Progenitor cell of endocrine pancreas (in vitro differentiated cells): ENCODE measurements at regions not wholly inside any gene's neighbourhood (a gene's known extent, or its start where the extent isn't known, plus 50 kb on each side); places are given as distances from the start of the nearest gene placed in this dataset.

ENCODE experiments used
- DNase-seq: peaks from one replicate; pipeline ENCODE4 v3.0.0; 2021; ENCODE audit warnings: low spot score; ENCODE audit not compliant: unreplicated experiment
- H3K27ac Mint-ChIP-seq: 2 replicates; pipeline ENCODE4 v1.8.0; 2021; ENCODE audit warnings: mild to moderate bottlenecking, moderate library complexity, mixed read lengths
- H3K27me3 Mint-ChIP-seq: 2 replicates; pipeline ENCODE4 v1.8.0; 2021; ENCODE audit warnings: mixed read lengths
- H3K36me3 Mint-ChIP-seq: 2 replicates; pipeline ENCODE4 v1.8.0; 2022; ENCODE audit warnings: mixed read lengths; ENCODE audit not compliant: insufficient read depth
- H3K4me1 Mint-ChIP-seq: 2 replicates; pipeline ENCODE4 v1.8.0; 2021; ENCODE audit warnings: low read depth, mixed read lengths
- H3K4me3 Mint-ChIP-seq: 2 replicates; pipeline ENCODE4 v1.8.0; 2021; ENCODE audit warnings: low read depth, mild to moderate bottlenecking, moderate library complexity, mixed read lengths
- H3K9me3 Mint-ChIP-seq: 2 replicates; pipeline ENCODE4 v1.8.0; 2021; ENCODE audit warnings: low read depth, mixed read lengths
- TF ChIP-seq, protein P1 (sequence below): fragments of 200-600 bp; sonication (generic); IDR thresholded peaks from one replicate; pipeline ENCODE4 v1.5.0; 2021; ENCODE audit warnings: antibody characterized with exemption, mild to moderate bottlenecking; ENCODE audit not compliant: unreplicated experiment

DNA sequence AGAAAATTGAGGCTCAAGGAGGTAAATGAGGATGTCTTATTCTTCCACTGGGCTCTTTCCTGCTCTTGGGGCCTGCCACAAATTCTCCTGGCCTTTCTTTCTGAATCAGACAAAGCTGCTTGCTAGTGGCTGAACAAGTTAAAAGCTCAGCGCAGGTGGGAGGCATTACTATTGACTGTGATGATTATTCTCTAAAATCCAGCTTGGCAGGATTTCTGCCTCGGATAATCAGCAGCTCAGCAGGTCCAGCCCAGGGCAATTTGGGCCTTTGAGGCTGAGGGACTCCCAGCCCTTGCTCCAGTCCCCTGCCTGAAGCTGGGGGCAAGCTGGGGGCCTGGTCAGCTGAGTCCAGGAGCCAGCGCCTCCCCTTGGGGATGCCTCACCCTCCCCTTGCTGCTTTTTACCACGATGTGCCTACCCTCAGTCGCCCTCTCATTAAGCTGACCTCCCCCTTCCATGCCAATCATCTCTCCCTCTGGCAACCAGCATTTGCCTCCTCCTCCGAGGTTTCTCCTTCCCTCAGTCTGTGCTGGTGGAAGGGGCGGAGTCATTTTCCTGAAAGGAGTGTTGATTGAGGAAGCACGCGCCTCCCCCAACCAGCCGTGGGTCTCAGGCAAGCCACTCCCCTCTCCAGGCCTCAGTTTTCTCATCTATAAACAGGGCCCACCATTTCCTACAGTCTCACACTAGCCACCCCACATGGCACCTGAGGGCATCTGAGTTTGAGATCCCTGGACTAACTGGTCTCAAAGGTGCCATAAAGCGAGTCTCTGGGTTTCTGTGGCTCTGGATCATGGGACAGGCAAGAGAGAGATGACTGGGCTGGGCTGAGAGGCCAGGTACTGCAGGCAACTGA, 60.6 kb upstream of the PRDM11 start:
- Mint-ChIP-seq H3K4me1 (peaks cover 9% of the 10 kb centered on the region), H3K27ac (no peak overlapping the region), H3K4me3 (no peak overlapping the region), H3K9me3 (peaks cover 3% of the 10 kb centered on the region), H3K36me3 (no peaks in the 10 kb centered on the region), H3K27me3 (peaks cover 20% of the 10 kb centered on the region)
- TF ChIP-seq, protein P1, sequence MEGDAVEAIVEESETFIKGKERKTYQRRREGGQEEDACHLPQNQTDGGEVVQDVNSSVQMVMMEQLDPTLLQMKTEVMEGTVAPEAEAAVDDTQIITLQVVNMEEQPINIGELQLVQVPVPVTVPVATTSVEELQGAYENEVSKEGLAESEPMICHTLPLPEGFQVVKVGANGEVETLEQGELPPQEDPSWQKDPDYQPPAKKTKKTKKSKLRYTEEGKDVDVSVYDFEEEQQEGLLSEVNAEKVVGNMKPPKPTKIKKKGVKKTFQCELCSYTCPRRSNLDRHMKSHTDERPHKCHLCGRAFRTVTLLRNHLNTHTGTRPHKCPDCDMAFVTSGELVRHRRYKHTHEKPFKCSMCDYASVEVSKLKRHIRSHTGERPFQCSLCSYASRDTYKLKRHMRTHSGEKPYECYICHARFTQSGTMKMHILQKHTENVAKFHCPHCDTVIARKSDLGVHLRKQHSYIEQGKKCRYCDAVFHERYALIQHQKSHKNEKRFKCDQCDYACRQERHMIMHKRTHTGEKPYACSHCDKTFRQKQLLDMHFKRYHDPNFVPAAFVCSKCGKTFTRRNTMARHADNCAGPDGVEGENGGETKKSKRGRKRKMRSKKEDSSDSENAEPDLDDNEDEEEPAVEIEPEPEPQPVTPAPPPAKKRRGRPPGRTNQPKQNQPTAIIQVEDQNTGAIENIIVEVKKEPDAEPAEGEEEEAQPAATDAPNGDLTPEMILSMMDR = no peak
- DNase-seq = no peak

DNA sequence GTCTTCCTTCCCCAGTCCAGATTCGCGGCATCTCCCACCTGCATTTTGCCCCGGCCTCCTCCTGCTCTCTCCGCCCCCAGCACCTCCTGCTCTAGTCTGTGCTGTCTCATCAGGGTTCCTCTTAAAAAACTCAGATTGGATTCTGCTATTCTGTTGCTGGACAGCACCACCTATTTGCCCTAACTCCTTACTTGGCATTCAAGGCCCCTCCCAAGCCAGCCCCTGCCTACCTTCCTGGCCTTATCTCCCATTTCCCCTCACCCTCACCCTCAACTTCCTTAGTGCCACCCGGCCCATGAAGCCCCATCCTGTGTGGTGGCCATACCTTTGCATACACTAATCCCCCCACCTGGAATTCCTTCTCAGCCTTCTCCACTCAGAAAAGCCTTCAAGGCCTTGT, 59.9 kb upstream of the PRDM11 start:
- Mint-ChIP-seq H3K9me3 (peaks cover 3% of the 10 kb centered on the region), H3K36me3 (no peaks in the 10 kb centered on the region), H3K27ac (peak overlapping the region; percentile 12), H3K4me1 (peaks cover 11% of the 10 kb centered on the region), H3K4me3 (no peak overlapping the region), H3K27me3 (peaks cover 17% of the 10 kb centered on the region)
- no peak for DNase-seq
- TF ChIP-seq, protein P1 = no peak

DNA sequence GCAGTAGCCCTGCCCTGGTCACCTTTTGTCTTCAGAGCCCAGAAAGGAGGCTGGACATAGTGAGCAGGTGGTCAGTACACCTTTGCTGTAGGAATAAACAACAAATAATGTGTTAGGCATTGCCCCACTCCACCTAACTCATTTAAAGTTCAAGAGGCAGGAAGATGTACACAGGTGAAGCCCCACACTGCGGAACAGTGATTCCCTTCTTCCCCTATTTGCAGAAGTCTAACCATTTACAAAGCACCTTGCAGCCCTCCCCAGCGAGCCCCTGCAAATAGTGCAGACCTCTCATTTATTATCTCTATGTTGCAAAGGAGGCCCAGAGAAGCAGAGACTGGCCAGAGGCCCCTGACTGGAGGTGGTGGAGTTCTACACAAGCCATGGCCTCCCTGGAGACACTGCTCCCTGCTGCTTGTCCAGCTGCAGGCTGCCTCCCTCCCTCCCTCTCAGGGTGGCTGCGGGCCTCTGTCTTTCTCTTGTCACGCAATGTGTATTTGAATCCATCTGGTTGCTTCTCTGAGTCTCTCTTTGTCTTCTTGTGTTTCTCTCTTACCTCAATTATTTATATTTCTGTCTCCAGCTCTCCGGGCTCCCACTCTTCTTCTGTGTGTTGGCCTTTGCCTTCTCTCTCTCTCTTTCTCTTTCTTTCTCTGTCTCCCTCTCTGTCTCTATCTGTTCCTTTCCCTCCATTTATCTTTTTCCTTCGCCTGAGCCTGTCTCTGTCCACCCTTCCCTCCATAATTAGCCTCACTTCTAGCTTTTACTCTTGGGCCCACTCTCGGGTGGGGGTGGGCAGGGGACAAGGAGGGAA, 59.1 kb upstream of the PRDM11 start:
- H3K4me1 Mint-ChIP-seq = peaks cover 14% of the 10 kb centered on the region
- H3K27ac Mint-ChIP-seq = no peak overlapping the region
- TF ChIP-seq, protein P1 = no peak
- H3K4me3 Mint-ChIP-seq = no peak overlapping the region
- peaks cover 13% of the 10 kb centered on the region for H3K27me3 Mint-ChIP-seq
- no peak for DNase-seq
- H3K36me3 Mint-ChIP-seq = no peaks in the 10 kb centered on the region
- peaks cover 3% of the 10 kb centered on the region for H3K9me3 Mint-ChIP-seq

DNA sequence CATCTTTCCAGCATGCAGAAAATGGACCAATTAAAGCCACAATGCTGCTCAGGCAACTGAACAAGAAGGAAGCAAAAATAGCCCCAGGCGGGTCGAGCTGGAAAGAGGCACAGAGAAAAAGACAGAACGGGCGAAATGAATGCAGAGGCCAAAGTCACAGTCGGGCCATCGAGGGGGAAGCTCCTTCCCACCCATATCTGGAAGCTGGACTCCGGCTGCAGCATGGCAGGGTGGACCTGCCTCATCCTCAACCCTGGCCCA, 58.6 kb upstream of the PRDM11 start:
- H3K27ac Mint-ChIP-seq = no peak overlapping the region
- no peak for DNase-seq

DNA sequence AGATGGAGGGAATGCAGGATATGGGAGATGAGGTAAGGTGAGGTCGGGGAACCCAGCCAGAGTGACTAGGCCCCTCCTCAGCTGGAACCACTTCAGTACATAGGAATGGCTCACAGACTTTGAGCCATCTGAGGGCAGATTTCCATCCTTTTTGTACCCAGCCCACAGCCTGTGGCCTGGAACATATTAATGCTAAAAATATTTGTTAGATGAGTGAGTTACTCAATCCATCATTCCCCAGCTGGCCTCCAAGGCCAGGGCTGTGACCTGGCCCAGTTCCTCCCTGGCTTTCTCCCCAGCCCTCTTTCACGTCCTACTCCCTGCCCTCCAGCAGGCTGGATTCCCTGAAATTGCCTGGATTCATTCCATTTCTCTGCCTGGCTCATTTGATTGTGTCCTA, 57.2 kb upstream of the PRDM11 start:
- Mint-ChIP-seq H3K36me3 (no peaks in the 10 kb centered on the region), H3K4me1 (peaks cover 17% of the 10 kb centered on the region), H3K9me3 (no peaks in the 10 kb centered on the region), H3K27me3 (peaks cover 9% of the 10 kb centered on the region), H3K27ac (no peak overlapping the region), H3K4me3 (no peak overlapping the region)
- TF ChIP-seq, protein P1 = no peak
- no peak for DNase-seq

More for the DNA sequence above, 58.6 kb upstream of the PRDM11 start:
- Mint-ChIP-seq H3K27me3 (peaks cover 8% of the 10 kb centered on the region), H3K4me3 (no peak overlapping the region), H3K9me3 (no peaks in the 10 kb centered on the region), H3K4me1 (peaks cover 12% of the 10 kb centered on the region), H3K36me3 (no peaks in the 10 kb centered on the region)
- TF ChIP-seq, protein P1 = no peak
